Kidney tubule cell (primary cell): ENCODE measurements at regions not wholly inside any gene's neighbourhood (a gene's known extent, or its start where the extent isn't known, plus 50 kb on each side); places are given as distances from the start of the nearest gene placed in this dataset.
A peak's percentile ranks its signal among the peaks of the same experiment; 100 is the strongest.
"Not testable (repeated sequence)": the region's sequence is repeated elsewhere in the genome, so short reads cannot be mapped to it uniquely, and the experiment has no call there.

Experiments
- DNase-seq: peaks from one replicate; pipeline ENCODE4 v3.0.0-alpha.2; 2018; ENCODE audit warnings: low spot score

DNA sequence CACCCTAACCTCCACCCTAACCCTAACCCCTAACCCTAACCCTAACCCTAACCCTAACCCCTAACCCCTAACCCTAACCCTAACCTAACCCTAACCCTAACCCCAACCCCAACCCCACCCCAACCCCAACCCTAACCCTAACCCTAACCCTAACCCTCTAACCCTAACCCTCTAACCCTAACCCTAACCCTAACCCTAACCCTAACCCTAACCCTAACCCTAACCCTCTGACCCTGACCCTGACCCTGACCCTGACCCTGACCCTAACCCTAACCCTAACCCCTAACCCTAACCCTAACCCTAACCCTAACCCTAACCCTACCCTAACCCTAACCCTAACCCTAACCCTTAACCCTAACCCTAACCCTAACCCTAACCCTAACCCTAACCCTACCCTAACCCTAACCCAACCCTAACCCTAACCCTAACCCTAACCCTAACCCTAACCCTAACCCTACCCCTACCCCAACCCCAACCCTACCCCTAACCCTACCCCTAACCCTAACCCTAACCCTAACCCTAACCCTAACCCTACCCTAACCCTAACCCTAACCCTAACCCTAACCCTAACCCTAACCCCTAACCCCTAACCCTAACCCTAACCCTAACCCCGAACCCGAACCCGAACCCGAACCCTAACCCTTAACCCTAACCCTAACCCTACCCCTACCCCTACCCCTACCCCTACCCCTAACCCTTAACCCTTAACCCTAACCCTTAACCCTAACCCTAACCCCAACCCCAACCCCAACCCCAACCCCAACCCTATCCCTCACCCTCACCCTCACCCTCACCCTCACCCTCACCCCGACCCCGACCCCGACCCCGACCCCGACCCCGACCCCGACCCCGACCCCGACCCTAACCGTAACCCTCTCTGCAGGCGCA is 186.2 kb upstream of the CHL1 start:
- DNase-seq = not testable (repeated sequence)

DNA sequence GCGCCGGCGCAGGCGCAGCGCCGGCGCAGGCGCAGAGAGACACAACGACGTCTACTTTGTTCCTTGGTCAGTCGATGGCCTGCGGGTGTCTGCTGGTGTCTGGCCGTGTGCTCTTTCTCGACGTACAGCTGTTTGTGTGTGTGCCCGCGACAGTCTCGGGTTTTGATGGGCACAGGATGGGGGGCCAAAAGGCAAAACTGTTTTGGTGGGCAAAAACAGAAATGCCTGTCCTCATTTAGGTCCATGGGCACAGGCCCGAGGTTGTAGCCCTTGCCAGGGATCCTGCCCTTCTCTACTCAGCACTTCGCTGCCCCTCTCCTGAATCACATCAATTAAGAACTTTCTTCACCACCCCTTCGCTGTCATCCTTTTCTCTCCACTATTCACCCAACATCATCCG is 184.8 kb upstream of the CHL1 start:
- DNase-seq = no peak

DNA sequence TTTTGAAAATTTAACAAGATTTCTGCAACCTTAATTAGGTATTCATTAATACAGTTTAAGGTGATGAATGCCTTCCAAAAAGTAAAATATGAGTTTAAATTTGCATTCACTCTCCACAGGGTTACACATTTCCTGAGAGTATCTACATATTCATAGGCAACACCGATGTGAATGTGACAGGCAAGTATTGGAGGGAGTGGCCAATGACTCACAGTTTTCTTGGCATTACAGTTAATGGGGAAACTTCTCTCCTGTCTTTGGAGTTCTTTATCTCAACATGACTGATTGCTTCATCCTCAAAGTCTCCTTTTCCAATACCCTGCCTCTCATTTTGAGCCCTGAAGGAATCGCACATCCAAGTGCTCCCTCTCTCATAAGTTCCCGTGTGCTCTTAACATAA is 181.9 kb upstream of the CHL1 start:
- DNase-seq = peak; percentile 34

DNA sequence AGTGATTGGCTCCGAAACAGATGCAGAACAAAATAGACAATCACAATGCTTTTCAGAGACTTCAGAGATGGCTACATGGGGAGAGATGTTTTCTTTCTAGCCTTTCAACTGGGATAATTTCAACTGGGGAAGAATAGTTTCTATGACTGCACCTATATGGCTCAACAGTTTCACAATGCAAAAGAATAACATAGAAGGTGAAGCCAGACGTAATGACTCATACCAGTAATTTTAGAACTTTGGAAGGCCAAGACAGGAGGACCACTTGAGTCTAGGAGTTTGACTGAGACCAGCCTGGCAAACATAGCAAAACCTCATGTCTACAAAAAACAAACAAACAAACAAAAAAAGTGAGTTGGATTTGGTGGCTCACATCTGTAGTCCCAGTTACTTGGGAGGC is 180.2 kb upstream of the CHL1 start:
- no peak for DNase-seq

DNA sequence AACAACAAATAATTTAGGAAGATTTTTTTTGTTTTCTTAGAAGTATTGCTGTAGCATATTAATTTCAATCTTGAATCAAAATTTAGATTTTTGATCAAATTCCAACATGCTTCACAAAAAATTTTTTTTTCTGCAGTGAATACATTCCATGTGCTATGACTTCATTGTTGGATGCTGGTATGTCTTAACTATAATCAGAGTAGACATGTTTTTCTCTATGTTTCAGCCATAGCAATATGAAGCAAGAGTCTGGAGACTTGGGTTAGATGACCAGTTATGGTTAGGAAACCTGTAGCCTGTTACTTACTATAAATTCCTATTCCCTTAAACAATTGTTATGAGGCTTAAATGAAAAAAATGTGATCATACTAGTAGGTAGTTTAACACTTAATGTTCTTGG is 176.1 kb upstream of the CHL1 start:
- no peak for DNase-seq

DNA sequence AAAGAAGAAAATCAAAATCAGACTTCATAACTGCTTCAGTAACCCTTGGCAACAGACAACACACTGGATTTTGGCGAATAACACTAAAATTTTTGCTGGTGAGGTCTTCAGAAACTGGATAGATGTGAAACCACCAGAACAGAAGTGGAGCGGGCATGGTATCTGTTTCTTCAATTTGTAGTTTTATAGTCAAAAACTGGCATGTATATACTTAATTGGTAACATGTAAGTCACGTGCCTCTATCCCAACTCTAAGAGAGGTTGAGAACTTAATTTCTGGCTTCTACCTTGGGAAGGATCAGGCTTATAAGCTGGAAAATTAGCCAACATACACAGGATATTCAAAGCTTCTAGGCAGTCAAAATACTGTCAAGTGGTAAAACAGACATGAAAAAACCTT is 172.6 kb upstream of the CHL1 start:
- no peak for DNase-seq

DNA sequence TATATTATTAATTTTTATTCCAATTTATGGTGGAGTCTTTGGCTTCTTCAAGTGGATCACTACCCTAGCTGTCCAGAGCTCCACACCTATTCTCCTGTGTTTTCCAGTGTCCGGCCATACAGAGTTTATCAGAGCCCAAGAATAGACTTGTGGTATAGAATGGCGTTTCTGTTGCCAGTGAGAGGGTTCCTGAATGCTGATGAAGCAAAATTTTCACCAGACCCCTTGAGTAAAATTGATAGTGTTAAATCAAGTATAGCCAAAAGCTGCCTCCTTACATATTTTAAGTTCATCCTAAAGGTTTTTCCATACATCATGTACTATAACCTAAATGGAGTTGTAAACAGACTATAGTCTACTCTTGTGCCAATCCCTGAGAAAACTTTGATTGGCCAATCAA is 171.5 kb upstream of the CHL1 start:
- DNase-seq = no peak

DNA sequence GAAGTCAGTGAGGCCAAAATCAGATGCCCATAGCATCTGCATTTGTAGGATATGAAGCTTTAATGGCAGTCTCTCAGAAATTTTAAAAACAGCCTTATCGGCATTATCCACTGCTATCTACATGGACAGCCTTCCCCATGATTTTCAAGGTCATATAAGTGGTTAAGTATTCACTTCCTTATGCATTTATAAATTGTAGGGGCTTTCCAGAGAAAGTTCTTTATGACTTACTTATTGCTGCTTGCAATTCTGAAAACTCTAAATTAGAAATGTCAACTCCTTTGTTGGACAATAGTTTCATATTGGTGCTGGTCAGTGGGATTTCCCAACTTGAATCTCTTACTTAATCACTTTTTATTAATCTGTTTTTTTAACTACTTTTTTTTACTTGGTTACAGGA is 160.6 kb upstream of the CHL1 start:
- not testable (repeated sequence) for DNase-seq

DNA sequence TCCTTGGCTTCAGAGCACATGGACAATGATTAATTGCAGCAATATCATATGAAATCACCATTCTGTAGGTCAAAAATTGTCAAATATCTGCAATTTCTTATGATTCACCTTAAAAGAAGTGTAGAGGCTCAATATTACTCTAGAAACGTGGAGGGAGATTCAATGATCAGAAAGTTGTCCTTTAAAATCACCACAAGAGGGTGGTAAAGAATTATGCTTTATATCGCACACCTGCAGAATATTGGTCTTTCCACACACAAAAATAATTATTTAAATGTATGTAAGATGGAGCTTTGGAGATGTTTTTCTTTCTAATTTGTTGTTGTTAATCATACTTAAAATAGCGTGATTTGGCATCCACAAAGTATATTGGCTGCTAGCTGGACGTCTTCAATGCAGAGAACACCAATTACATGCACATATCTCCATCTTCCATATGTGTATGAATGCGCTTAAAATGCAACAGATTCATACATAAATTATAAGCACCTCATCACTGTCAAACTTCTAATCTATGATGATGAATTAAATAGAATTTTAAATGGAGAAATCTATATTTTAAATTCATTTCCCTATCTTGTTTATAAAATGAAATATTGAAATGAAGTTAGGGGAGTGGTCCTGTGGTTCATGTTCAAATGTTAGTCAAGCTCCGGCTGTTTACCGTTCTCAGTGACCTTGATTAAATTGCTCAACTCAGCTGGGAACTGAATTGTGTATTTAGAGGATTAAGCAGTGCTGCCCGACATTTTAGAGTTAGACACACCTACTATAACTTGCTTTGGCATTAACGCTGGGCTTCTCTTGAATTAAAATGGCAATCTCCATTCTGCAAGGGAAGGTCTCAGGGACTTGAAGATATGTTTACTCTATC is 153.5 kb upstream of the CHL1 start:
- DNase-seq = peak; percentile 37

DNA sequence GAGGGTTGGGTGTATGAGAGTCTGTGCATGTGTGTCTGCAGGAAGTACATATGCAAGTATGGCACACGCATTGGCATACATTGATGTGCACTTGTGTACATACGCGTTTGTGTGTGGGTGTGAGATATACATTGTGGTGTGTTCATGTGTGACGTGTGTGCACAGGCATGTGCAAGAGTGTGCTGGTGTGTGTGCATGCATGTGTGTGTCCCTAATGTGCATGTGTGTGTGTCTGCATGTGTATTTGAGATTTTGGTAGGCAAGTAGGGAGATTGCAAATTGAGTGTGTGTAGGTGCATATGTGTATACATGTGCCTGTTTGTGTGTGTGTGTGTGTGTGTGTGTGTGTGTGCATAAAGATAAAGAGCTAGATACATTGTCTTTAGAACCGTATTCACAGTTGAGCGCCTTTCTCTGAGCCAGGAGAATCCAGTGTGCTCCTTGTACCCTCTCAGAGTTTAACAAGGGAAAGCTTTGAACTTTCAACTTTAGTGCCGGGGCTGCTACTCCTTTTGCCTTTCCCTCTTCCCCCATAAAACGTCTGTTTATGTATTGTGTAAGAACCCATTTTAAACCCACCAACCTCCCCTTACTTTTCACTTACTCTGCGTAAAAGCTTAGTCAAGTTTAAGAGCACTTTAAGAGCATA is 152.4 kb upstream of the CHL1 start:
- no peak for DNase-seq

DNA sequence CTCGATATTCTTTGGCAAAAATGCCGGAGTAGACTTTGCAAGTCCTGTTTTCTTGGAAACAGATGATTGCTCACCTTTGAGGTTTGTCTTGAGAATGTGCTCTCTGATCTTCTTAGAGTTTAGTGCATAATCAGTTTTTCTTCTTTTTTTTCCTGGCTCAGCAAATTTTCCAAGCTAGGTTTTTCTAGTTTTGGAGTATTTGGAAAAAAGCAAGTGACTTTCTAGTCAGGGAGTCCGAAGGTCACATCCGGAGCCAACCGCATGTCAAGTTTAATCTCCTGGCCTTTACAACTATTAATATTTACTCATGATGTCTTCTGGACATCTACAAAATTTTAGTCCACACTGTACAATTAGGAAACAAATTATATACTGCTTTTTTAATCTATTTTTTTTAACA is 151.6 kb upstream of the CHL1 start:
- not testable (repeated sequence) for DNase-seq

DNA sequence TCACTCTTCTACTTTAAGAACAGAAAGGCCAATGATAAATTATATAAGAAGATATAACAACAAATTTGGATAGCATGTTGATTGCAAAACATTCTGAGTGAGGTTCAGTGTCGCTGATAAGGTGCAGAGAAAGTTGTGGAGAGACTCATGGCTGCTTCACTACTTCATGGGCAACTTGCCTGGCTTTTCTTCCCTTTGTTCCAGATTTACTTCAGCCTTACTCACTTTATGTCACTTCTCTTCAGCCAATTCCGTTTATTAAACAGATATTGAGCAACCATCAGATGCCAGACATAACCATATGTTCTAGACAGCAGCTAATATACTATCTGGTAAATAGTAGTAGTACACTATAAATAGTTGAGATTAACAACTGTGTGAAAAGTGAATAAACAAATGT is 150.0 kb upstream of the CHL1 start:
- DNase-seq = no peak

DNA sequence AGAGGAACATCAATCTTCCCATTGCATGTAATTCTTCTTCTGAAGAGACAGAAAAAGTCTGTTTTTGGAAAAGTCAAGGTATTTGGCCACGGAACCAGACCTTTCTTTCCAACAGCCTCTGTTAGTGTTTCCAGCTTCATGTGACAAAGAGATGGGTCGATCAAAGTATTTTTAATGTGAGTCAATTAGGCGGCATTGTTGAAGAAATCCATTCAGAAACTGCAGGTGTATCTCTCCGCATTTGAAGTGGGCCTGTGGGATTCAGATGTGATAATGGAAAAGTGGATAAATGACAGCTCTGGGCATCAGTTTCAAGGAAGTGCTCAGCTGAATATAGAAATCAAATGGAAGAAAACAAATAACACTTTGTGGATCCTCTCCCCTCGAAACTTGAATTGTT is 143.1 kb upstream of the CHL1 start:
- DNase-seq = not testable (repeated sequence)

DNA sequence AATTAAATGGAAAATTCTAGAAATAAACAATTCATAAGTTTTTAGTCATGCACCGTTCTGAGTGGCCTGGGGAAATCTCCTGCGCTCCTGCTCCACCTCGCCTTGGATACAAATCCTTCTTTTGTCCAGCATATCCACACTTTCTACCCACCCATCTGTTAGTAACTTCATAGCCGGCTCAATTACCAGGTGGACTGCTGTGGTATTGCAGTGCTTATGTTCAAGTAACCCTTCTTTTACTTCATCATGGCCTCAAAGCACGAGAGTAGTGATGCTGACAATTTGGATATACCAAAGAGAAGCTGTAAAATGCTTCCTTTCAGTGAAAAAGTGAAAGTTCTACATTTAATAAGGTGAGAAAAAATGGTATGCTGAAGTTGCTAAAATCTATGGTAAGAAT is 142.3 kb upstream of the CHL1 start:
- no peak for DNase-seq

DNA sequence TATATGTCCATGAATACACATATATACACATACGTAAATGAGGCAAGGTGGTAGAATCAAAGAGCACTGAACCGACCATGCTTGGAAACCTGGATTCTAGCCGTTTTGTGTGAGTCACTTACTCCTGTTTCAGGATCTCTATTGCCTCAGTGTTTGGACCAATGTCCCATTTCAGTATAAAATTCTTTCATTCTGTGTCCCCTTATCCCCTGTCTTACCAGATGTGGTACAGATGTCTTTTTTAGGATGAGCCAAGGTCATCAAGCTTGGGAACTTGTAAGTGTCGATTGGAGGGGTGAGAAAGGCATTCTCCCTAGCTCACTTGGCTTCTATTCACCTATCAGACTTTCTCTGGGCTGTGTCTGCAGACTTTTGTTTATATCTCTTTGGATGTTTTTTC is 139.9 kb upstream of the CHL1 start:
- no peak for DNase-seq

DNA sequence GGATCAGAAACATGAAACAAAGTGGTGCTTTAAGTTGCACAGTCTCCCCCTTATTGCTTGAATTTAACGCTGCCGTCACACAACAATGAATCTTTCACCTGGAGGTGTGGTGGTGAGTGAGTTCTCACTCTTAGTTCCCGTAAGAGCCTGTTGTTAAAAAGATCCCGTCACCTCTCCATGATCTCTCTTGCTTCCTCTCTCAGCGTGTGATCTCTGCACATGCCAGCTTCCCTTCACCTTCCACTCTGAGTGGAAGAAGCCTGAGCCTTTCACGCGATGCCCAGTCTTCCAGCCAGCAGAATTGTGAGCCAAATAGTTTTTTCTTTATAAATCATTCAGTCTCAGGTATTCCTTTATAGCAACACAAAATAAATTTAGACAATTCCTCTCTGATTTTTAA is 136.7 kb upstream of the CHL1 start:
- DNase-seq = no peak

DNA sequence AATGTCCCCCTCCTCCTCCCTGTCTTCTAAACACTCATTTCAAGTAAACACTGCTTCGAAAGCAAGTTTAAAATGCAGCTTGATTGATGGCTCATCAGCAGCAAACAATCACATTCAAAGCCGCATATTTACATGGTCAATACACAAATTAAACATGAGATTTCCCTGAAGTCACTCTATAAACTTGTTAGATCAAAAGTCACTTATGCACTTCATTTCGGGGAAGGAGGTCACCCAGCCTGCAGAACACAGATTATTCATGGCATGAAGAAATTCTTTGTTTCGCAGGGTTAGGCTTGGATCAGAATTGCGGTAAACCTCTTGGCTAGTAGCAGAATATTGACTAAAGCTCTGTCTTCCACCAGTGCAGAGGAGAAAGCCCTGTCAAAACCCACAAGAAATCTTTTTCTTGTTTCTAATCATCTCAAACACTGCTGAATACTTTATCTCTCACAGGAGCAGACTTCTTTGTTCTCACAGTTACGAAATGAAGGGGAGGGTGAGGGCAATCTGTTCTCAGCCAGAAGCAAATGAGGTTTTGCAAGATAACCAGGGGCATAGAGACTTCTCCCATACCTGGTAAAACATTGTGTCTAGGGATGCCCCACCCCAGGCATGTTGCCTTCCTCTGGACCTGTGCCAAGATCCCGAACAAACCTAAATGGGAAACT is 133.3 kb upstream of the CHL1 start:
- DNase-seq = no peak

DNA sequence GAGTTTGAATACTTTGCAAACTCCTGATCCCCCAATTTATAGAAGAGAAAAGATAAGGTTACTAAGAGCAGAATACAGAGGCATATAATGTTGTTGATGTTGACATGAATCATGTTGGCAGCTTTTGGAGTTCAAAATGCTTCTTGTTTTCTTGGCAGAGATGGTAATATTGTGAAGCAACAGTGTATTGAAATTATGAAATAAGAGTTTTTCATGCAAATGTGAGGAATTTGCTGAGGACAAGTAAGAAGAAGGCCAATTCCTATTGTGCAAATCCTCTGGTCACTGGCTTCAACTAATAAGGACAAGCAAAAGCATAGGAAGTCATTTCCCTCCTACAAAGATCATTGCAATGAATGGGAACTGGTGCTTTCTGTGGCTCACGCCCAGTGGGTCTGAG is 126.9 kb upstream of the CHL1 start:
- no peak for DNase-seq

DNA sequence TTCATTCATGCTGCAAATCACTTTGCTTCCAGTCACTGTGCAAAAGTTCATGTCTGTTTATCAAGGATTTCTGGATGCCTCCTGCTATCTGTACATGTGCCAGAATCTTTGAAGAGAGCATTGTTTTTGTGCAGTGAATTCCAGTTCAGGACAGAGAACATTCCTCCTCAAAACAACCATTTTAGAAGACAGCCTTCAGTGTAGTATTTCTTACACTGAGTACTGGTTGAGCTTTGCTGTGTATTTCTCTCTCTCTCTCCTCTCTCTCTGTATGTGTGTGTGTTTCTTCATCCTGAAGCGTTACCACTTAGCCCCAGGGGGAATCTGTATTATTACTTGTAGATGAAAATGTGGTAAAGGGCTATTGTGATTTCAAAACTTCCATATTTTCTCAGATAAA is 123.8 kb upstream of the CHL1 start:
- peak; percentile 4 for DNase-seq

DNA sequence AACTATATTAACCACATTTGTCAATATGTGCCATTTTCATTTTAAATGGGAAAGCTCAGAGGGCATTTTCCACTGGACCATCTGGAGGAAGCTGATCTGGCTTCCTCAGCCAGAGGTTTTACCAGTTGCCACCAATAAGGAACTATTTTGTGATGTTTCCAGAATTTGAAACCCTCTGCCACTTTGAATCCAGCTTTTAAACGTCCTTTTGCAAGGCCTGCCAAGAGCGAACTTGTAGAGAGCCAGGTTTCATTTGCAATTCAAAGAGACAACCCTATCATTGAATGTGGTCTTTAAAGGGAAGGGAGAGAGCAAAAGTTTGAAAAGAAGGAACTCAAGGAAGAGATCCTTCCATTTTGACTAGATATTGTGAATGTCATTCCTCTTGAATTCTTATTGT is 123.3 kb upstream of the CHL1 start:
- DNase-seq = no peak

DNA sequence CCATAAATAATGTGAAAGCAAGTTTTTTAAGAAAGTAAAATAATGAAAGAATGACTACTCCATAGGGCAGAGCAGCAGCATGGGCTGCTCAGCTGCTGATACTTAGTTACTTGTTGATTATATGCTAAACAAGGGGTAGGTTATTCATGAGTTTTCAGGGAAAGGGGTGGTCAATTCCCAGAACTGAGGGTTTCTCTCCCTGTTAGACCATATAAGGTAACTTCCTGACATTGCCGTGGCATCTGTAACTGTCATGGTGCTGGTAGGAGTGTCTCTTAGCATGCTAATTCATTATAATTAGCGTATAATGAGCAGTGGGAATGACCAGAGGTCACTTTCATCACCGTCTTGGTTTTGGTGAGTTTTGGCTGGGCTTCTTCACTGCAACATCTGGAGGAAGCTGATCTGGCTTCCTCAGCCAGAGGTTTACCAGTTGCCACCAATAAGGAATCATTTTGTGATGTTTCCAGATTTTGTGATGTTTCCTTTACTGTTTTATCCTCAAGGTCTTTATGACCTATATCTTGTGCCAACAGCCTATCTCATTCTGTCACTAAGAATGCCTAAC is 121.8 kb upstream of the CHL1 start:
- no peak for DNase-seq

DNA sequence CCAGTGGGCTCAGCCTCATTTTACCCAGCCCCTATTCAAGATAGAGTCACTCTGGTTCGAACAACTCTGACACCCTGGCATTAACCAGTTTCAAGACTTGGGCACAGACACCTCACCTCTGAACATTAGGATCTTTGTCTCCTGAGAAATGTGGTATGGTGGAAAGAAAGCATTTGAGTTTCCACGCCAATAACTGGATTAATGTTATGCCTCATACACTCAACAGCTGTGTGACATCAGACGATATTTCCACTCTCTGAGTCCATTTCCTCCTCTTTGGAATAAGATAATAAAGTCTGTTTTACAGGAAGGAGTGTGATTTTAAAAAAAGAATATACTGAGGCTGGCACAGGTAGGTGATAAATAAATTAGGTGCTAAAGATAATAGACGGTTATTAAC is 121.3 kb upstream of the CHL1 start:
- no peak for DNase-seq
